GM19467 (cell line): ENCODE measurements at regions not wholly inside any gene's neighbourhood (a gene's known extent, or its start where the extent isn't known, plus 50 kb on each side); places are given as distances from the start of the nearest gene placed in this dataset.

Experiments used
- ATAC-seq: cut with Tn5 transposase; IDR thresholded peaks from one replicate; pipeline ENCODE4 v1.9.1; 2021; ENCODE audit warnings: mild to moderate bottlenecking, moderate library complexity; ENCODE audit not compliant: unreplicated experiment

GRCh38 chr5:117473165-117473564, 898.5 kb upstream of the SEMA6A start:
- ATAC-seq = no peak

- ATAC-seq = no peak
Measured at GRCh38 chr5:117463881-117464570, 889.4 kb upstream of the SEMA6A start.

GRCh38 chr5:117461966-117462365, 887.3 kb upstream of the SEMA6A start:
- ATAC-seq = no peak

- ATAC-seq = no peak
Measured at GRCh38 chr5:117461403-117461802, 886.8 kb upstream of the SEMA6A start.

- no peak for ATAC-seq
Measured at GRCh38 chr5:117457656-117458055, 883.0 kb upstream of the SEMA6A start.

- ATAC-seq = no peak
Measured at GRCh38 chr5:117456866-117457470, 882.3 kb upstream of the SEMA6A start.

- ATAC-seq = peak; percentile 17
Measured at GRCh38 chr5:117455236-117456233, 880.9 kb upstream of the SEMA6A start.

GRCh38 chr5:117454716-117455212, 880.1 kb upstream of the SEMA6A start:
- peak; percentile 89 for ATAC-seq

GRCh38 chr5:117436846-117437245, 862.2 kb upstream of the SEMA6A start:
- no peak for ATAC-seq

- ATAC-seq = no peak
Measured at GRCh38 chr5:117435203-117435602, 860.6 kb upstream of the SEMA6A start.

GRCh38 chr5:117434254-117434653, 859.6 kb upstream of the SEMA6A start:
- no peak for ATAC-seq

GRCh38 chr5:117433818-117434217, 859.2 kb upstream of the SEMA6A start:
- ATAC-seq = no peak

- ATAC-seq = no peak
Measured at GRCh38 chr5:117431091-117431490, 856.5 kb upstream of the SEMA6A start.

- no peak for ATAC-seq
Measured at GRCh38 chr5:117425163-117425562, 850.5 kb upstream of the SEMA6A start.

GRCh38 chr5:117424559-117424958, 849.9 kb upstream of the SEMA6A start:
- ATAC-seq = no peak

GRCh38 chr5:117417501-117417900, 842.9 kb upstream of the SEMA6A start:
- no peak for ATAC-seq

- ATAC-seq = no peak
Measured at GRCh38 chr5:117414926-117415325, 840.3 kb upstream of the SEMA6A start.

- no peak for ATAC-seq
Measured at GRCh38 chr5:117411701-117412100, 837.1 kb upstream of the SEMA6A start.

GRCh38 chr5:117405197-117405596, 830.6 kb upstream of the SEMA6A start:
- no peak for ATAC-seq

- no peak for ATAC-seq
Measured at GRCh38 chr5:117394506-117395157, 820.0 kb upstream of the SEMA6A start.

GRCh38 chr5:117393125-117393524, 818.5 kb upstream of the SEMA6A start:
- no peak for ATAC-seq
